GM13977 (cell line): ENCODE measurements at regions not wholly inside any gene's neighbourhood (a gene's known extent, or its start where the extent isn't known, plus 50 kb on each side); places are given as distances from the start of the nearest gene placed in this dataset.
A peak's percentile ranks its signal among the peaks of the same experiment; 100 is the strongest.

ENCODE experiments used
- DNase-seq: peaks from one replicate; pipeline ENCODE4 v3.0.0; 2012; ENCODE audit warnings: low spot score
- CTCF ChIP-seq: IDR thresholded peaks from 2 replicates; pipeline ENCODE4 v1.5.1; 2012; ENCODE audit warnings: mild to moderate bottlenecking, control low read depth; ENCODE audit not compliant: insufficient read depth; ENCODE audit errors: extremely low read depth, missing control alignments
- in situ Hi-C: fragments of 300-500 bp; cut with MboI; formaldehyde crosslinking; loops from one replicate; pipeline ENCODE4 v1.12.0; 2022; ENCODE audit warnings: low sequenced_read_pairs, low pct_unique_long_range_greater_than_20kb, mixed read lengths, inconsistent platforms; ENCODE audit not compliant: unreplicated experiment

GRCh38 chr10:15462253-15462897 lies 91.3 kb upstream of the FAM171A1 start:
- in situ Hi-C loops = no loop called here
- DNase-seq = no peak
- no peak for TF ChIP-seq CTCF

GRCh38 chr10:15461353-15462108 lies 90.4 kb upstream of the FAM171A1 start:
- DNase-seq = peak; percentile 28
- in situ Hi-C loops = no loop called here
- TF ChIP-seq CTCF = peak; percentile 33

GRCh38 chr10:15460661-15461060 lies 89.6 kb upstream of the FAM171A1 start:
- no peak for DNase-seq
- TF ChIP-seq CTCF = no peak
- in situ Hi-C loops = no loop called here

- no peak for TF ChIP-seq CTCF
- in situ Hi-C loops = no loop called here
- no peak for DNase-seq
Measured at GRCh38 chr10:15459218-15459617, 88.1 kb upstream of the FAM171A1 start.

- no peak for TF ChIP-seq CTCF
- no peak for DNase-seq
- in situ Hi-C loops = no loop called here
Measured at GRCh38 chr10:15457382-15457781, 86.3 kb upstream of the FAM171A1 start.

GRCh38 chr10:15455456-15455855 lies 84.4 kb upstream of the FAM171A1 start:
- TF ChIP-seq CTCF = no peak
- no peak for DNase-seq
- in situ Hi-C loops = no loop called here
